GM20000 (cell line): ENCODE measurements at regions not wholly inside any gene's neighbourhood (a gene's known extent, or its start where the extent isn't known, plus 50 kb on each side); places are given as distances from the start of the nearest gene placed in this dataset.

Source experiments
- DNase-seq: peaks from one replicate; pipeline ENCODE4 v3.0.0; 2012; ENCODE audit warnings: low spot score
- CTCF ChIP-seq: IDR thresholded peaks from 2 replicates; pipeline ENCODE4 v1.5.1; 2012; ENCODE audit warnings: mild to moderate bottlenecking, control low read depth; ENCODE audit errors: extremely low read depth, missing control alignments

DNA sequence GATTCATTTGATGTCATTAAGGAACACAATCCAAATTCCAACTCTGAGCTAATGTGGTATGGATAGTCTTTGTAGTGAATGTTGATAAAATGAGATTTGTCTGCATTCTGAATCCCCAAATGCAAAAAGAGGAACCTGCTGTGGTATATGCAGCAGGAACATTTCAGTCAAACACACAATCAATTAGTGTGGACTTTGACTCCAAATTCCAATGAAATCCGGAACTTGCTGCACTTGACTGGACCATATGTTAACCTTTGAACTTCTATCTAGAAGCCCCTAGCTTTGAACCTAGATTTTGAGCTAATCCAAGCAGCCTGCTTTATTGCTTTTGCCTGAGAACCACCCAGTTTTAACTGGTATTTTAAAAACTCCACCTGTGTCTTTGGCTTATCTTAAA lies 341.3 kb downstream of the SPRY2 start:
- TF ChIP-seq CTCF = no peak
- no peak for DNase-seq

DNA sequence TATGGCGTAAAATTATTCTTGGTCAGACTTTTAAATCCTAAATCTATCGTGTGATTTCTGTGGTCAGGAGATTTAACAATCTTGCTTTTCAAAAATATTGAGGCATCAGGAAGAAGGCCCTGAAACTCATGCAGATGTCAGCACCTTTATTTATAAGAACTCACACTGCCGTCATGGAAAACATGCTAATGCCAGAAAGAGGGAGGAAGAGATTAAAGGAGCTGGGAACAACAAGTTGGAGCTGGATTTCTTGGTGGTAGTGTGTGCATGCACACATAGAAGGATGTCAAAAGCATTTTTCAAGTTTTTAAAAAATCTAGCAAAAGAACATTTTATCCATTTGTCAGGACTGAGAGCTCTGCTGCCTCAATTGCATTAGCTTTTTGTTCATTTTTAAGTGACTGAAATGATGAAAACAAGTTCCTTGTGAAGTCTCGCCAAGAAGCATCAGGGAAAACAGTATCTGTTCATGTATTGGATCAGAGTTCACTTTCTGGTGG lies 342.5 kb downstream of the SPRY2 start:
- no peak for DNase-seq

GRCh38 chr13:79997244-79997643 lies 343.7 kb downstream of the SPRY2 start:
- DNase-seq = no peak
- no peak for TF ChIP-seq CTCF

More for the DNA sequence above, 342.5 kb downstream of the SPRY2 start:
- TF ChIP-seq CTCF = no peak

- no peak for DNase-seq
- no peak for TF ChIP-seq CTCF
Observed at GRCh38 chr13:79995334-79995733, 345.6 kb downstream of the SPRY2 start.

DNA sequence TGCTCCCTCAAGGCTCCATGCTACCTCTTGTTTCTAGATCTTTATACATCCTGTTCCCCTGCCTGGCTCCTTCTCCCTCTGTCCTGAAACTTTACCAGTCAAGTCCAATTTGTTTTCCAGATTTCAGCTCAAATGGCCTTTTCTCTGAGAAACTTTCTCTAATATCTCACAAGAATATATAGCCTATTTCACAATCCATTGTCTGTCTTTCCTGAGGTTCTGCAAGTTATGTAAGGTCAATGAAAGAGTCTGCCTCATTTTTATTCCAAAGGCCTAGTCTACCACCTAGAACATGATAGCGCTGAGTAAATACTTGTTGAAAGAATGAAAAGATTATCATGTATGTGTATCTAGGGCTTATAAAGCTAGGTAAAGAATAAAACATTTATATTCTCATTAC lies 348.8 kb downstream of the SPRY2 start:
- TF ChIP-seq CTCF = no peak

DNA sequence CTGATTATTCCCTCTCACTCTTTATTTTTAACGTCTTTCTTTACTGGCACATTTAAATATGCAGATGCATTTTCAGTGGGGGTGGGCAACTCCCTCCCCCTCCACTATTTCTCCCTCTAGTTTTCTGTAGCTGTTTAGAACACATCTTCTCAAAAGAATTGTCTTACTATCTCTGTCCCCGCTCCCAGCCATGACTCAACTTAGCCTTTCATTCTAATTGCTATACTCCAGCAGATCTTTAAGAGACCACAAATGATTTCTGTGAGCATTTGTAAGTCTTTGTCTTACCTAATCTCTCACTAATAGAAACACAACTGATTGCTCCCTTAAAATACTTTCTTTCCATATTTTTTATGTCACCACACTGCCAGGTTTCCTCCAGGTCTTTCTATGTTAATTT lies 350.9 kb downstream of the SPRY2 start:
- no peak for DNase-seq
- TF ChIP-seq CTCF = no peak

More for the DNA sequence above, 348.8 kb downstream of the SPRY2 start:
- no peak for DNase-seq

DNA sequence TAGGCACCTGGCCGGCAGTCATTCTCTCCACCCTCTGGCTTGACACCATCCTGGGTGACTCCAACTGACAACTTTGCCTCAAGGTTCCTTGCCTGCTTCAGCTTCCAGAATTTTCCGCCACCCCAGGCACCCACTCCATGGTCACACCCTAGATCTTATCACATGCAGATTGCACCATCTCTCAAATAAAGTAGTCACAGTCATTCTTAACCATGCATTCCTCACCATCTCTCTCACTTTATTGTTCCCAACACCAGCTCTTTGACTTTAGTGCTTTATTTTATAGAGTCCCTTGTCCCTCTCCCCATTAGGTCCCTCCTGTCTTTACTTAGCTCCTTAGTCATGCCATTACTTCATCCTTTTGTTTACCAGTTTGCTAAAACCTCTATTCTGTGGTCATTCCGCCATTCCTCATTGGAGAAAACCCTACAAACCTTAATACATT lies 351.7 kb downstream of the SPRY2 start:
- DNase-seq = no peak
- no peak for TF ChIP-seq CTCF

DNA sequence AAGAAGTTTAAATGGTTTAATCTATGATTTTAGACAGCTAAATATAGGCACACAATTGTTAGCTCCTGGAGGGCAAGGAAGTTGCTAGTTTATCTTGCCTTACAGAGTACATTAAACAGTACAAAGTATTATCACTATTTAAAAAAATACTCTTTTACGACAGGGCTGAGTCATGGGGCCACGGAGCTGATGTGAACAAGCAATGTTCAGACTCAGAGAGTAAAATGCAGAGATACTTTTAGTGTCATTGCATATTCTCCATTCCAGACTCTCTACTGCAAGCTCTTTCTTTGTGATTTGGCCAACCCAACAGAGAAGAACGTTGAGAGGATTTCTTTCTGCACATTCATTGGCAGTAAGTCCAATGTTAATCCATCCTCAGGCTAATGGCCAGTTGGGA lies 352.4 kb downstream of the SPRY2 start:
- no peak for TF ChIP-seq CTCF
- DNase-seq = no peak
